Nephron progenitor cell (in vitro differentiated cells): ENCODE measurements at regions not wholly inside any gene's neighbourhood (a gene's known extent, or its start where the extent isn't known, plus 50 kb on each side); places are given as distances from the start of the nearest gene placed in this dataset.

ENCODE experiments used
- DNase-seq: peaks from one replicate; pipeline ENCODE4 v3.0.0; 2021
- H3K27ac Mint-ChIP-seq: 2 replicates; pipeline ENCODE4 v1.8.0; 2021; ENCODE audit warnings: mild to moderate bottlenecking, moderate library complexity, mixed read lengths
- H3K27me3 Mint-ChIP-seq: 2 replicates; pipeline ENCODE4 v1.8.0; 2021; ENCODE audit warnings: mild to moderate bottlenecking, low read depth, mixed read lengths; ENCODE audit not compliant: poor library complexity
- H3K36me3 Mint-ChIP-seq: 2 replicates; pipeline ENCODE4 v1.8.0; 2021; ENCODE audit warnings: low read depth, mixed read lengths
- H3K4me1 Mint-ChIP-seq: 2 replicates; pipeline ENCODE4 v1.8.0; 2021; ENCODE audit warnings: mixed read lengths
- H3K4me3 Mint-ChIP-seq: 2 replicates; pipeline ENCODE4 v1.8.0; 2021; ENCODE audit warnings: mild to moderate bottlenecking, moderate library complexity, mixed read lengths
- H3K9me3 Mint-ChIP-seq: 2 replicates; pipeline ENCODE4 v1.8.0; 2021; ENCODE audit warnings: mild to moderate bottlenecking, moderate library complexity, mixed read lengths
- CTCF ChIP-seq: fragments of 200-600 bp; sonication (generic); IDR thresholded peaks from 2 replicates; pipeline ENCODE4 v1.5.0; 2021; ENCODE audit warnings: antibody characterized with exemption

GRCh38 chr20:10807013-10807412 lies 133.2 kb upstream of the JAG1 start:
- H3K36me3 Mint-ChIP-seq: no peaks in the 10 kb centered on the region
- peaks cover 24% of the 10 kb centered on the region for H3K4me1 Mint-ChIP-seq
- peaks cover 4% of the 10 kb centered on the region for H3K27me3 Mint-ChIP-seq
- no peak overlapping the region for H3K27ac Mint-ChIP-seq
- H3K4me3 Mint-ChIP-seq: no peak overlapping the region
- H3K9me3 Mint-ChIP-seq: peaks cover 9% of the 10 kb centered on the region
- no peak for DNase-seq
- TF ChIP-seq CTCF: no peak

DNA sequence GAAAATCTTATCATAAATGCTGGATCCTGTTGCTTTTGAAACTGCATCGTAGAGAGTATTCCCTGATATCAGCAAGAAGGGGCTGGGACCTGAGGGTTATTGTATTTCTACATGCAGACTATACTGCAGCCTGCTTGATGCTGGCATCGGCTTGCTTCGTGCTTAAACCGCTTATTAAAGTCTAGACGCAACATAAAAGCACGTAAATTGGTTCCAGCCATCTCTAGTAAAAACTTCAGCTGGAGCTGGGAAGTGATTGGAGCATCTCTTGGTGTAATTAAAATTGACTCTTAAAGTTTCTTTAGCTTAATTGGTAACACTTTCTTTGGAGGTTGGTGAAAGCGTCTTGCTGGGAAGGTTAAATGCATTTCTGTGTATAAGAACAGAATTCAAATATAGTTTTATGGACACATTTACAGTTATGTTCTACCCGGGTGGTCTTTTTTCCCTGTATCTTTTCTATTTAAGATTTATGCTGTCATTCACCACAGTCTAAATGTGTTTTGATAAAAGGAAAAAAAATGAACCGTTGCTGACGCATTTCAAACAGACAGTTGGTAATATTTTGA lies 139.0 kb upstream of the JAG1 start:
- Mint-ChIP-seq H3K9me3 (peaks cover 6% of the 10 kb centered on the region), H3K4me3 (no peak overlapping the region), H3K27me3 (peaks cover 4% of the 10 kb centered on the region), H3K4me1 (peaks cover 10% of the 10 kb centered on the region), H3K27ac (no peak overlapping the region), H3K36me3 (no peaks in the 10 kb centered on the region)
- no peak for TF ChIP-seq CTCF
- DNase-seq: no peak

GRCh38 chr20:10823585-10823984 lies 149.8 kb upstream of the JAG1 start:
- H3K36me3 Mint-ChIP-seq: peaks cover 6% of the 10 kb centered on the region
- H3K9me3 Mint-ChIP-seq: peaks cover 41% of the 10 kb centered on the region
- H3K27me3 Mint-ChIP-seq: no peaks in the 10 kb centered on the region
- no peak for DNase-seq
- no peak for TF ChIP-seq CTCF
- H3K4me1 Mint-ChIP-seq: no peaks in the 10 kb centered on the region
- no peak overlapping the region for H3K27ac Mint-ChIP-seq
- H3K4me3 Mint-ChIP-seq: no peak overlapping the region

DNA sequence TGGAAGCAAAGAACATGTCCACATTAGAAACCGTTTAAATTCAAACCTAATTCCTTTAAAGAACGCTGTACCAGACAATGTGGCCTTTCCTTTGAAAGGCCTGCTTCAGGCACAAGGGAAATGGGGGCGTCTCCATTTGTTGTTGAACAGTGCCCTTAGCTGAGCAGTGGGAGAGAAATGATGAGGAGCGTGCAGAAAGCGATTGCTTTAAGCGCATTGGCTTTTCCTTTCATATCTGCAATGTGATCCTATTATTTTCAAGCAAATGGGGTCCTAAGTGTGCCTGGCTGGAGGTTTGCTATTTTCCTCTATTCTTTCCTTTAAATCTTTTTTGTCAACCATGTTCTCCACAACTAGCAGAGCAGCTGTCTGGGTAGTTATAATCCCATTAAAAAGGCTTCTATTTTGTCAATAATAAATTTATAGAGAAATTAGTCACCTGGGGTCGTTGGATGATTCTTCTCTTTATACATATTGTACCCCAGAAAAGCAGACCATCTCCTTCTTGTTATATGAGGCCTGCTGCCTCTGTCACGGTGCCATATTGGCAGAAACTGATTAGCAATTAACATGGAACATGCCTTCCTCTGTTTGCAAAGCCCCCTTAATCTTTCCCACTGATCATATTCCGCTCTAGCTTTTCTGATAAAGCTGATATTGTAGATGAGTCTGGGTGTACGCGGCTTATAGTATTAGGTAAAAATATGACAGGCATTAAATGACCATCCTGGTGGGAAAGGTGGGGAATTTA lies 151.1 kb upstream of the JAG1 start:
- peaks cover 28% of the 10 kb centered on the region for H3K9me3 Mint-ChIP-seq
- no peak for TF ChIP-seq CTCF
- no peaks in the 10 kb centered on the region for H3K36me3 Mint-ChIP-seq
- H3K4me1 Mint-ChIP-seq: no peaks in the 10 kb centered on the region
- no peaks in the 10 kb centered on the region for H3K27me3 Mint-ChIP-seq
- H3K4me3 Mint-ChIP-seq: no peak overlapping the region
- no peak for DNase-seq
- peak overlapping the region; percentile 59 for H3K27ac Mint-ChIP-seq

DNA sequence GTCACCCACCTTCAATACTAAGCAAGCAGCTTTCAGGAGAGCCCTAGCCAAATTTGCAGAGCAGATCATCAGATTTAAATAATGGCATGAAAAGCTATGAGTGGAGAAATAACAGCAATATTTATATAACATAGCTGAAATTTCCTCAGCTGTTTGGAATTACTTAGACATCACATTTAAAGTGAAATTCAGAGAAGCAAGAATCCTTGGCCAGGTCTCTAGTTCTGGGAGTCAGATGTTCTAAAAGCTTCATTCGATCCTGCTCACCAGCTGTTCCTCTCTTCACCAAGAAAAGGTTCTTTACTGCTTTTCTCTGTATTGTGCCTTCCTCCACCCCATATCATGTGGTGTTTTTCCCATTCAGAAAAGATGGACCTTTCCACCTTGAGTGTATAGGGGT lies 152.3 kb upstream of the JAG1 start:
- no peak overlapping the region for H3K4me3 Mint-ChIP-seq
- no peaks in the 10 kb centered on the region for H3K36me3 Mint-ChIP-seq
- peaks cover 17% of the 10 kb centered on the region for H3K9me3 Mint-ChIP-seq
- no peak overlapping the region for H3K27ac Mint-ChIP-seq
- H3K4me1 Mint-ChIP-seq: no peaks in the 10 kb centered on the region
- TF ChIP-seq CTCF: no peak
- H3K27me3 Mint-ChIP-seq: no peaks in the 10 kb centered on the region
- no peak for DNase-seq

GRCh38 chr20:10828180-10828579 lies 154.4 kb upstream of the JAG1 start:
- no peak for DNase-seq
- H3K9me3 Mint-ChIP-seq: peaks cover 4% of the 10 kb centered on the region
- no peak overlapping the region for H3K27ac Mint-ChIP-seq
- H3K4me1 Mint-ChIP-seq: no peaks in the 10 kb centered on the region
- H3K27me3 Mint-ChIP-seq: no peaks in the 10 kb centered on the region
- no peaks in the 10 kb centered on the region for H3K36me3 Mint-ChIP-seq
- no peak for TF ChIP-seq CTCF
- H3K4me3 Mint-ChIP-seq: no peak overlapping the region
